HG02973 (cell line): ENCODE measurements at regions not wholly inside any gene's neighbourhood (a gene's known extent, or its start where the extent isn't known, plus 50 kb on each side); places are given as distances from the start of the nearest gene placed in this dataset.

ENCODE experiments used
- ATAC-seq: cut with Tn5 transposase; IDR thresholded peaks from one replicate; pipeline ENCODE4 v1.9.1; 2021; ENCODE audit warnings: moderate library complexity; ENCODE audit not compliant: unreplicated experiment

DNA sequence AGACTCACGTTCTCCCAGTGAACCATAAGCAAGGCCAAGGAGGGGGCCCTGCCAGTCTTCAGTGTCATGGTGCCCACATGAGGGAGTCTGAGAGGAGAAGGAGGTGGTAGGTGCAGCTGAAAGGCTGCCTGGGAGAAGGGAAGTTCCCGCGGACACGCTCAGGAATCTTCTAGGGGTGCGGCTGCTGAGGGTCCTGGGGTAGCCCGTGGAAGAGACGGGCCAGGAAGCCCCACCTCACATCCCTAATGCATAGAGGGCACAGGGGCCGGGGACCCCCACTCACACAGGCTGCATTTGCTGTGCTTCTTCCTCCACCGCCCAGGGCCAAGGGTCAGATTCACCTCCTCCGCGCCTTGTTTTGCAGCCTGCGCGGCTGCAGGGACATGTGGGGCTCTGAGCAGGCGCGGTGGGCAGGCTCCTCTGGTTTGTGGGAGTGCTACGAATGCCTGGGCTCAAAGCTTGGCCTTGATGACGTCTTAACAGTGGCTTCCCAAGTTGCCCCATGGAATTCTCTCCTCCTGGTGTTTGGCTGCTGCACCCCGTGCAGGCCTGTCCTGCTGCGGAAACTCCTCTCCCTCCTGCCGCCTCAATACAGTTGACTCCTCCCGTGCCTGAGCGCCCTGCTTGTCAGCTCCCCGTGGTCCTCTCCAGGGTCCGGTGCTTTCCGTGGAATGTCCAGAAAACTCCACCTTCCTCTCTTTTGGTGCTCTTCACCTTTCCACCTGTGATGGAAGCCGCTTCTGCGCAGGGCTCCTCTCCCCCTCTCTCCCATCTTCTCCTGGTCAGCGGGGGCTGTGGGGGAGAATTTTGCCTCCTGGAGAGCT is 95.7 kb downstream of the VAPA start:
- ATAC-seq = no peak

DNA sequence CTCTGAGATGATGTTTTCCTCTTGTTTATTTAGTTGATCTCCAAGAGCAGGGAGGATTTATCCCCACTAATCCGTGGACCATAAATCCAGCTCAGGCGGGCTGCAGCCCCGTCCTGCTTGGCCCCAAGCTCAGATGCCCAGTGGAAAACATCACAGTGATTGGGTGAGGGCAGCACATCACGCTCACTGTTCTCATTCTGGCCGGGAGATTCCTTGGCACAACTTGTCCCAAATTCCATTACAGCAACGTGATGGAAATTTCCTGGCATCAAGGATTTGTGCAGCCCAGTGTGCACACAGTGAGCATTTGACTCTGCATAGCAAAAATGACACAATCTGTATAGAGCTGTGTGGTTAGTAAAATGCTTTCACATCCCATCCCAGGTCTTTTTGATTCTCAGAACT is 96.8 kb downstream of the VAPA start:
- ATAC-seq = no peak

DNA sequence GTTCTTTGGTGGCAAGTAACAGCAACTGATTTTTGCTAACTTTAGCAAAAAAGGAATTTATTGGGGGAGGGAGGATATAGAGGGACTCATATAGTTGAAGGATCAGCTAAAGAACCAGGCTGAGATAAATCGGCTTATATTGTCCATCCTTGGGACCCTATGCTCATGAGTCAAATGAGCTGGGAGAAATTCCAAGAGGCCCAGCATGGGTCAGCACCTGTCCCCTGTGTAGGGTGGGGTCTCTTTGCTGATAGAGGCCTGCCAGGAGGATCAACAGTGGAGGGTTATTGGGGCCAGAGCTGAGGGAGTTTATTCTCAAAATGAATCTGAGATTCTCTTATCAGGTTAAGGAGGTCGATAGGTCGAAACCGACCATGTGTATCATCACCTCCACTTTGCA is 97.2 kb downstream of the VAPA start:
- ATAC-seq = no peak

DNA sequence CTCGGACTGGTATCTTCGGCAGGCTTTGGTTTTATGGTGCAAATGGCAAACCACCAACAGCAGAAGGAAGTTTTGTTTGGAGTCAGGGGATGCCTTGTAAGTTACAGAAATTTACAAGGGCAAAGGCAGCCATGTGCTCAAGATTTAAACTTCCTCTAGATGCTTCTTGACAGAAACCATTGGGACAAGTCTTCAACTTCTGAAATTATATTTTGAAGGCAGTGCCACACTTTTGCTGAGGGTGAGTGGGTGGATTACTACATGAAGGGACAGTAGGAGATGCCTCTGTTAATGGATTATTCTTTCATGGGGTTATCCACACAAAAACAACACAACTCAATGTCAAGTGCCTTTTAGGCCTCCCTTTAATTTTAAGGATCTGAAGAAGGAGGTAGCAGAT is 97.9 kb downstream of the VAPA start:
- no peak for ATAC-seq

DNA sequence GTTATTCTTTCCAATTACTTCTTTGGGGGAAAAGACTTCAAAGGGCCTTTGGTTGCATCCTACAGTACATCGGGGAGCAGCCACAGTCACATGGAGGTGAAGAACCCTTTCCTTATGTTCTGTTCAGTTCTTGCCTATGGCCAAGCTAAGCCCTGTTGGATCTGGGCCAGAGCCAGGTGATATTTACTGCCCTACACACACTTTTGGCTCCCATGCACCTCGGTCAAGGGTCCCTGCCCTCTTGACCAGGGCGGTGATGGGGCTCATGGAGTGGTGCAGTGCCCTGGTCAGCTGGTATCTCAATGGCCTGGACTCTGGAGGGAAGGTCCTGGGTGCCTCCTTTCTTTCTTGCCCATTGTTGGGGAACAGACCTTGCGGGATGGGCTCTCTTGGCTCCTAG is 98.7 kb downstream of the VAPA start:
- ATAC-seq = no peak

DNA sequence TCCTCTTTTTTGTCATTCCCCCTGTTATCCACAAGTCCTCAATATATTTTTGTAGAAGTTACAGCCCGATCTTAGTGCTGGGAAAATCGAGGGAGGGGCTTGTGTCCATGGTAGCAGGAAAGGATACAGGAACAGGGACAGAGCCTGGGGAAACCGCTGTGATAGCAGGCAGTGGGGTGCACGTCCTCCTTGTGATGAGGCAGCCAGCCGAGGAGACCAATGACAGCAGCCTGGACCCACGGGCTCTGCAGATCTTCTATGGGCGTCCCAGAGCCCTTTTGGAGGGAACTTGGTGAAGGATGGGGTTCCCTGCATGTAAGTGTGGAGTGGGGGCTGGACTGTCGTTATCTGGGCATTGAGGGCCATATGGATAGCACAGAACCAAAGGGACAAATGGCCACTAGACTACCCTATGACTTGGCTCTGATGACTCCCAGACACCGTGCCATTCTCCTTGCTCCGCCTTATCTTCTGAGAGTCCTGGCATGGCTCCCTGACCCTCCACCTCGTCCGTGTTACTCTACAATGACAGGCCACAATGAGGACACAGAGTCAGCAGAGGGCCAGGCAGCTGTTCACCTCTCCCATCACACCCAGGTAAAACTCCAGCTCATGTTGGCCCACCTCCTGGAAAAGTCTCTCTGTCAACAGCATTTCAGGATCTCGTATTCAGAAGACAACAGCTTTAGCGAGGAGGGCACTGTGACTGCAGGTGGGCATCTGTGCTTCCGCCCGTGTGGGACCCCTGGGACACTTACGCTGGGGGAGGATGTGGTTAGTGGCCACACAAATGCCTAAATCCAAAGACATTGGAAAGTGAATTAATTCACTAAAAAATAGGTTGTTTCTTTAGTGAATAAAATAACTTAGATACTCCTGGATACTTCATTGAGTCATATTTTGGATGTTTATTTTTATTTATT is 100.1 kb downstream of the VAPA start:
- ATAC-seq = no peak

DNA sequence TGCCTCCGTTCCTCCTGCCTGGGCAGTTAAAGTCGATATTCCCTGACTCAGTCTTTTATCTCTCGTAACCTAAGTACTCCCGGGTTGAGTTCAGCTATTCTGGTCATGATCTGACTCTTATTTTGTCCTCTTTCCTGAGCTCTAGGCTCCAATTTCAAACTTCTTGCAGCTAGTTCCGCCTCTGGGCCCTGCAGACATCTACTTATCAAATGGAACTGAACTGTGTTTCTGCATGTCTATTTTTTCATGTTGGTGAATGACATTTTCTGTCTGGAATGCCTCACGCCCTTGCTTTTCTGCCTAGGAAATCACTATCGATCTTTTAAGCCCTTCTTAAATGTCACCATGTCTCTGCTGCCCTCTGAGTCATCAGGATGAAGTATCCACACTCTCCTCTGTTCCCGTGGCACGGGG is 101.5 kb downstream of the VAPA start:
- ATAC-seq = no peak

DNA sequence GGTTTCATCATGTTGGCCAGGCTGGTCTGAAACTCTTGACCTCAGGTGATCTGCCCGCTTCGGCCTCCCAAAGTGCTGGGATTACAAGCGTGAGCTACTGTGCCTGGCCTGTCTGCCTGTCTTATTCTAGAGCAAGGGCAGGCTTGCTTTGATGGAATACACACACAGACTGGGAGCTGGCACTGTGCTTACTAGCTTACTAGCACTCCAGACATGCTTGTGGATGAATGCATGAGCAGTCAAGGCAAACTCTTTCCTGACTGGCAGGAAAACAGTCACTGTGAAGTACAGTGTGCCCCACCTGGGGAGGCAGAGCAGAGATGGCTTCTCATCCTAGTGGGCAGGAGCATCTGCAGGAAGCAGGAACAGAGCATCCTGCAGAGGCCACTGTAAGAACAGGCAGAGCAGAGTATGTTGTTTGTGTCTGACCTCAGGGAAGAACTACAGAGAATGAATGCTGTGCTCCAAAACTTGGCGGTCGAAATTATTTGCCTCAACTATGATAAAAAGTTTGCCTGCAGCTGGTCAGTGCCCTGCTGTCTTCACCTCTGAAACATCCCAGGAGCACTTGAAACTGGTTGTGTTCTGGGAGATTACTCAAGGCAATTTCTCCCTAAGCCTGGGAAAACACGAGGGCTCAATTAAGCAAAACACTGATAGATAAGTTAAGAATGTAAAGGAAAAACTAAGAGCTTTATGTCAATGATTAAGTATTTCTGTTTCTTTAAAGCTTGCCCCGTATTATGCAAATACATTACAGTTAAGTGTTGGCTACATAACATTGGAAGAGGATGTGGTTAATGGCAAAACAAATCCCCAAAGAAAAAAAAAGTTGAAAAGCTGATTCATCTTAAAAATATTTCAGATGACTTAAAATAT is 102.4 kb downstream of the VAPA start:
- no peak for ATAC-seq

DNA sequence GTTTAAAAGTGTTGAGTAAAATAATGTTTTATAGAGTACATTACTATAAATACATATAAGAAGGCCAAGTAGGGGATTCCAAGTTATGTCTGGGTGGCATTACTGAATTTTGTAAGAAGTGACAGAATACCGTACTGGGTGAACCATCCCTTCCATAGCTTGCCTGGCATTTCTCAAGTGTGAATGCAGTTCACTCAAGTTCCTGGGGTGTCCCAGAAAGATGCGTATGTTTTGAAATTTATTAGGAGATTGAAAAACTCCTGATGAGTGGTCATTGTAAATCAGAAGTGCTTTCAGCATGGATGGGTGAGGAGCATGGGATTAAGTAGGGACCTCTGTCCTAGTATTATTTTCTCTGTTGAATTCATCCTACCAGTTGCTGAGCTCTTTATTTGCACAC is 103.2 kb downstream of the VAPA start:
- no peak for ATAC-seq

DNA sequence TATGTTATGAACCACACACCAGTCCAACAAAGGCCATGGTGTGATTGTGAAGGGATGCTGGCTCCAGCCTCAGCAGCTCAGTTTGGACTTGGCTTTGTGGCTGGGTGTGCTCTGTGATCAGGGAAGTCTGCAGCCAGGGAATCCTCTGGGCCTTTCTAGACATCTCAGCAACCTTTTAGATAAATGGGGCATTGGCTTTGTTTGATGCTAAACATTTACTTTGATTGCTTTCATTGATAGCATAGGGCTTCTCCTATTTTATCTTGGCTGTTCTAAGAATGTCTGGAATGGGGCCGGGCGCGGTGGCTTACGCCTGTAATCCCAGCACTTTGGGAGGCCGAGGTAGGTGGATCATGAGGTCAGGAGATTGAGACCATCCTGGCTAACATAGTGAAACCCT is 104.5 kb downstream of the VAPA start:
- no peak for ATAC-seq

DNA sequence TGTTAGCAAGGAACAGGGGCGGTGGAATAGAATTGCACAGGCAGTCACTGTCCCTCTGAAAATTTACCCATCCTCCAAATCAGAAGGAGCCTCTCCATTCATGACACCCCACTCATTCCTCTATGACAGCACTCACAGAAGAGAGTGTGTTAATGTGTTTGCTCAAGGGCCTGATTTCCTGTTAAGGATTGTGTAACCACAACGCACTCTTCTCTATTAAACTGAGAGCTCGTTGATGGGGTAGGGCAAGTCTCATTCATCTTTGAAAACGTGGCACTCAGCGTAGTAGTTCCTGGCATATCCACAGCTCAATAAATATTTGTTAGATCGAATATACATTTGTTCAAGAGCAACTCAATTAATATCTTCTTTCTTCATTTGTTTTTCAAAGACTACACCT is 106.4 kb downstream of the VAPA start:
- ATAC-seq = no peak

DNA sequence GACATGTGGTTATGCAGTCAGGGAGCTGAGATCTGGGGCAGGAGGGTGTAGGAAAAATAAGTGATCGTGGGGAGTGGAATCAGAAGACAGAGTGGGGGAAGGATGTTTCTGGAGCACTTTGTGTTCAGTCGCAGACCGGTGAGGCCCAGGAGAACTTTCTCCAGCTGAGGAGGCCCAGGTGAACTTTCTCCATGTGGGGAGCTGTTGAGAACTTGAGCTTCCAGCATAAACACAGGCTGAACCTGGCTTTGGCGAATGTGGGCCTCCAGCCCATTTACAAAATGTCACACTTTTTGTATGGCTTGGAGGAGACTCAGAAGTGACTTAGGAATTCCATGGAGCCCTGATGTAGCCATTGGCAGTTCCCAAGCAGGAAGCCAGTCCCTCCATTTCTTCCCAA is 108.5 kb downstream of the VAPA start:
- ATAC-seq = no peak

DNA sequence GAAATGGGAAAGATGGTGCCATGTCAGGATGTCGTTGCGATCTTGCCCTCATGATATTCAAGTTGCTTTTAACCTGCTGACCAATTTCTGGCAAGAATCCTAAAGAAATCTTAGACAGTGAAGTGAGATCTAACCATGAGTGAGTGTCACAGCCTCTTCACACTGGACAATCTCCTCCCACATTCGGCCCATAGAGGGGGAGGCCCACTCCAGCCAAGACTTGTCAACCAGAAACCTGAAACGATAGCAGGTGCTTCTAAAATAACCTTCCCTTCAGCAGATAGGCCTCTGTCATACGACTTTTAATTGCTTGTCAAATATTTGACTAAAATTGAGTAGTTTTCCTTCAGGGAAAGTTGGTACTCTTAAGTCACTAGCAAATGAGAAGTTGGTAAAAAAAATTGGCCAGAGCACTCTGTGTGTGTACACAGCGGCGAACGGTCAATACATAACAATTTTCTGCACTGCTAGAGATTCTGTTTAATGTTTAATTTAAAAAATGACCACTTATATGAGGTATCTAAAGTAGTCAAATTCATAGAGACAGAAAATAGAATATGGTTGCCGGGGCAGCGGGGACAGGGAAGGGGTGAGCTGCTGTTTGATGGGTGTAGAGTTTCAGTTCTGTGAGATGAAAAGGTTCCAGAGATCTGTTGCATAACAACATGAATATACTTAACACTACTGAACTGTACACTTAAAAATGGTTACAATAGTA is 110.2 kb downstream of the VAPA start:
- no peak for ATAC-seq

DNA sequence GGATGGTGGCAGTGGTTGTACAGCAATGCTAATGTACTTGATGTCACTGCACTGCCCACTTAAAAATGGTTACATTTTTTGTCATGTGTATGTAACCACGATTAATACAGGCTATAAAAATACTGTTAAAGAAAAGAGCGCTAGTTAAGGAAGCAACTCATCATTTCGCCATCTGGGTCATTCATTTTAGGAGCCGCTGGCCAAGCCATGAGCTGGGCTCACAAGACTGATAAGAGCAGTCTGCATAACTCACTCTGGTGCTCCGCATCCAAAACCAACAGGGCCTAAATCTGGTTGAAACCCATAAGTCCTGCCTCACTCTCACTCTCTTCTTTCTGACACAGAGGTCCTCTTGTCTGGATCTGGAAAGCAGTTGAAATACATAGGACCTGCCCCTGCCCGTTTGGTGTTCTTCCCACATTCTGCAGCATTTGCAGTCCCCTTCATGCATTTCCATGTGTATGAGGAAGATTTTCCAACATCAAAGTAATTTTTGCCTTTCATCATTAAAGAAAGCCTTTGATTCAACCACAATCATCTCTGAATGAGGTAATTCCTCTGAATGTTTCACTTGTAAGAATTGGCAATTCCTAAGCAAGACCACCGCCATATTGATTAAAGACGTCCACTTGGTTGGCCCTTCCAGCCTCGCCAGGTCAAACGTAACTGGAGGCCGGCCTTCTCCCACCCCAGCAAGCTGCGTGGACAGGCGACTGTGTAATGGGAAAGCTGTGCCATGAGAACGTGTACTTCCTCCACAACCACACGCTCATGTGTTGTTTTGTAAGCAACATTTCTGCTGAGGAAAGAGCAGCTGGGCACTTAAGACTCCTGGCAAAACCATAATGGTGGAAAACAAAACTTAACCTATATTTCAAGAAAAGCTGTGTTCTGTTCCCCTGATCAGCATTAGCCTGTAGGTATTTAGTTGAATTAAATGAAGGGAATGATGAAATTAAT is 112.2 kb downstream of the VAPA start:
- ATAC-seq = no peak

DNA sequence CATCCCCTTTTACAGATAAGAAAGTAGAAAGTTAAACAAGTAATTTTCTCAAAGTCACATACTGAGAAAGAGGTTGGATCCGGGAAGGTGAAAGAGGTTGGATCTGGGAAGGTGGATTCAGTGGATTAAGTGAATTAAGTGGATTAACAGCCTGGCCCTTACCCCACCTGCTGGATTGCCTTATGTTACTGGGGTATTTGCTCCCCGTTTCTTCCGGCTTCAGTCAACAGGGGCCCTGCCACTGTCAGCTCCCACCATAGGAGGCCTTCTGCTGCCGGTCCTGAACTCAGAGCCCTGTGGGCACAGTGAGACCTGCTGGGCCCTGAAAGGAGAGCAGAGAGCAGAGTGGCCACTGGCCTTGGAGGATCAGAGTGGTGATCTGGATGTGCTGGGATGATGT is 113.2 kb downstream of the VAPA start:
- ATAC-seq = no peak

DNA sequence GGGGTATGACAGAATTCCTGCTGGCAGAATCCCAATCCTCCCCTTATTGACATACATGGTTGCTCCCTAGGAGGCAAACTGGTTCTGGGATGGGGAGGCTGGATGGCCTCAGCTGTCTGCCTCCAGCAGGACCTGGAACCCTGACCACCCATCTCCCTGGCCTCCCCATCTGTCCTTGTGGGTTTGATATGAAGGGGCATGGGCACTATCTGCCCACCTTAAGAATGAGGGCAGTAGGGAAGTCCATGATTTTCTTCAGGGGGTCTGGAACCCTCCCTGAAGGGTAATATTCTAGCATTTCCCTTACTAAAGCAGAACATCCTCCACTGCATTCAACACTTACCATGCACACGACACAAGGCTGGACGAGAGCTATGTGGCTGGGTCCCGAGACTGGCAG is 113.6 kb downstream of the VAPA start:
- no peak for ATAC-seq

DNA sequence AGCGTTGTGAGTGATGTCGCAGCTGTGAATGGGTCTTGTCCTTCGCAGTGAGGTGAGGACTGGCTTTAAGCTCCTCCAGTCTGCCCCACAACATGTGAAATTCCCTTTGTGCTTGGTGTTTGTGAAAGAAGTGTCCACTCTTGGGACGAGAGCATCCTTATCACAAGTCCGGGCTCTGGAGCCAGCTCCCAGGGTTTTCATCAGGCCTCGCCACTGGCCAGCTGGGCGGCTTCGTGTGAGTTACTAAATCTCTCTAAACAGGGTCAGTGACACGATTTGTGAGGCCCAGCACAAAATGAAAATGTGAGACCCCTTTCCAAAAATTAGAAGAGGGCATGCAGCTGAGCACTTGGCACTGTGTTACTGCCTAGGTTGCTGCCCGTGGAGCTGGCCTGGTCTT is 115.9 kb downstream of the VAPA start:
- ATAC-seq = no peak

DNA sequence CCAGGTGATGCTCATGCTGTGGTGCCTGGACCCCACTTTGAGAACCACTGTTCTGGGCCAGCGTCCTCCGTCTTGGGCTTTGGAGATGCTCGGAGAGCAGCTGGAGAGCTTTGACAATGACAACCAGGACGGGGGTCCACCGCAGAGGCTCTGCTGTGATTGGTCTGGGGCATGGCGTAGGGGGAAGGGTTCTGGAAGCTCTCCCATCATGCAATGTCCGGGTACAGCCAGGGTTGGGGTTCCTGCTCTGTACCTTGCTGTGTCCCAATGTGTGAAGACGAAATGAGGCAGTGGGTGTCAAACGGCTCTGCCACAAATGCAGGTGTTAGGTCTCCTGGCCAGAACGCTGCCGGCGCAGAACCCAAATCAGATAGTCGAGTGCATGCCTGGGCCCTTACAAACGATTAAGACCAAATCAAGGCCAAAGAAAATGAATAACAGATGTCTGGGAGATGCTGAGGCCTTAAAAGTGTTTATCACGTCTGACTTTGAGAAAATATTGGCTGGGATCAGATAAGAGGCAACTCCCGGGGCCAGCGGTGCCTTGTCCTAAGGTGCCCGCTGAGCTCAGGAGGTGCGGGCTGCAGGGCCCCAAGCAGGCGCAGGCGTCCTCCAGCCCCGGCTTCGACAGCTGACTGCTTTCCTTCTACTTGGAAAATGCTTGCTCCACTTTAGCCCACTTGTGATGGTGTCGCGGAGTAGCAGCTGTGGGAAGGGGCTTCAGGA is 117.2 kb downstream of the VAPA start:
- ATAC-seq = no peak
